K562 (cell line): ENCODE measurements at regions not wholly inside any gene's neighbourhood (a gene's known extent, or its start where the extent isn't known, plus 50 kb on each side); places are given as distances from the start of the nearest gene placed in this dataset.

Experiments
- ATAC-seq: fragments of 200-7000 bp; cut with Tn5 transposase; 3 replicates; pipeline ENCODE4 v1.9.1; 2020; ENCODE audit warnings: moderate library complexity
- BruUV-seq: library from RNA; stranded (reverse); fragments of 400-500 nt; replicated peaks from 2 replicates; lab custom pipeline; 2021; lab: Mats Ljungman, UMichigan
- CTCF ChIA-PET: fragments of 300-600 bp; formaldehyde crosslinking; extraction: SDS; loops from one replicate; lab custom pipeline; 2021; ENCODE audit warnings: low intra/inter-chr PET ratio; lab: Yijun Ruan, JAX
- POLR2A ChIA-PET: fragments of 300-600, 350-650 bp; sonication (Branson Sonifier 250); formaldehyde crosslinking; extraction: SDS; loops from one replicate; lab custom pipeline; 2021; ENCODE audit warnings: antibody characterized with exemption, inconsistent platforms; lab: Yijun Ruan, JAX
- DNase-seq, 4 experiments: peaks; one replicate each; pipeline versions ENCODE4 v3.0.0 to v3.0.0-alpha.2; 2011 to 2018; ENCODE audit warnings: low spot score in 3 of 4, mixed read lengths in 3 of 4; ENCODE audit errors: extremely low read depth in 1 of 4
- FAIRE-seq: peaks from 2 replicates; lab custom pipeline; 2011; peaks lifted over from hg19 to GRCh38; lab: Jason Lieb, UNC
- H2AFZ ChIP-seq: 2 replicates; pipeline ENCODE4 v1.6.0; 2011; ENCODE audit warnings: low read depth, low read length, control low read depth, inconsistent platforms
- H3K27ac ChIP-seq: fragments of 200-600 bp; 3 replicates; pipeline ENCODE4 v1.8.0; 2011; ENCODE audit warnings: low read depth, mild to moderate bottlenecking, control low read depth, inconsistent platforms, low read length, moderate library complexity, mixed read lengths; ENCODE audit errors: extremely low read depth
- H3K27me3 ChIP-seq, 2 experiments: fragments of 300-600 bp in 1 of 2; 2 replicates in 1 of 2; 3 replicates in 1 of 2; pipeline versions ENCODE4 v1.6.0 to v1.8.0; 2011; ENCODE audit warnings: inconsistent platforms in 2 of 2, low read length in 2 of 2, mild to moderate bottlenecking in 1 of 2, mixed read lengths in 1 of 2, moderate library complexity in 1 of 2; ENCODE audit not compliant: control insufficient read depth in 2 of 2, insufficient read depth in 2 of 2
- H3K36me3 ChIP-seq: fragments of 300-600 bp; 3 replicates; pipeline ENCODE4 v1.8.0; 2011; ENCODE audit warnings: mild to moderate bottlenecking, low read length, inconsistent platforms; ENCODE audit not compliant: control insufficient read depth, insufficient read depth
- H3K4me1 ChIP-seq, 2 experiments: fragments of 200-600 bp in 1 of 2; replicated peaks in 1 of 2; 2 replicates in 1 of 2; 3 replicates in 1 of 2; pipeline versions ENCODE4 v1.5.1 to v1.8.0; 2011; ENCODE audit warnings: inconsistent platforms in 2 of 2, low read length in 2 of 2, mild to moderate bottlenecking in 1 of 2, mixed read lengths in 1 of 2, moderate library complexity in 1 of 2; ENCODE audit not compliant: control insufficient read depth in 2 of 2, insufficient read depth in 2 of 2
- H3K4me2 ChIP-seq: 2 replicates; pipeline ENCODE4 v1.6.1; 2011; ENCODE audit warnings: low read length, control low read depth, inconsistent platforms, mixed read lengths; ENCODE audit not compliant: insufficient read depth
- H3K4me3 ChIP-seq: fragments of 200-600 bp; sonication (generic), shearing (Covaris generic); 2 replicates; pipeline ENCODE4 v1.5.1; 2016; ENCODE audit warnings: control low read depth, inconsistent platforms
- H3K79me2 ChIP-seq: fragments of 200-600 bp; 3 replicates; pipeline ENCODE4 v1.8.0; 2011; ENCODE audit warnings: low read length, inconsistent platforms; ENCODE audit not compliant: control insufficient read depth, insufficient read depth
- H3K9ac ChIP-seq, 2 experiments: 2 replicates each; pipeline versions ENCODE4 v1.6.0 to v1.6.1; 2011; ENCODE audit warnings: low read depth in 2 of 2, low read length in 2 of 2, control low read depth in 1 of 2, inconsistent platforms in 1 of 2, mild to moderate bottlenecking in 1 of 2, mixed read lengths in 1 of 2; ENCODE audit not compliant: insufficient read depth in 1 of 2
- H3K9me1 ChIP-seq: one replicate; pipeline ENCODE4 v1.6.0; 2011; ENCODE audit warnings: inconsistent platforms, mild to moderate bottlenecking, low read length, moderate library complexity; ENCODE audit not compliant: control insufficient read depth, insufficient read depth
- H3K9me3 ChIP-seq: replicated peaks from 2 replicates; pipeline ENCODE4 v1.5.1; 2011; ENCODE audit warnings: low read depth, low read length, inconsistent platforms; ENCODE audit not compliant: control insufficient read depth, insufficient read depth
- H4K20me1 ChIP-seq: replicated peaks from 2 replicates; pipeline ENCODE4 v1.6.1; 2011; ENCODE audit warnings: low read length, inconsistent platforms, mixed read lengths; ENCODE audit not compliant: control insufficient read depth, insufficient read depth
- ARID1B ChIP-seq: fragments of 450-650 bp; IDR thresholded peaks from 2 replicates; pipeline ENCODE4 v1.6.1; 2016; ENCODE audit warnings: antibody characterized with exemption, mild to moderate bottlenecking, inconsistent platforms
- C11orf30 ChIP-seq: fragments of 450-650 bp; IDR thresholded peaks from 2 replicates; pipeline ENCODE4 v1.6.1; 2016; ENCODE audit warnings: low read depth, mild to moderate bottlenecking
- ETS2 ChIP-seq: IDR thresholded peaks from 2 replicates; pipeline ENCODE4 v1.6.1; 2016; ENCODE audit warnings: borderline replicate concordance, missing genetic modification characterization, mild to moderate bottlenecking, moderate library complexity, missing compliant biosample characterization; ENCODE audit not compliant: poor library complexity, severe bottlenecking
- ILF3 ChIP-seq: fragments of 450-650 bp; IDR thresholded peaks from 2 replicates; pipeline ENCODE4 v1.6.1; 2018; ENCODE audit warnings: antibody characterized with exemption, mild to moderate bottlenecking, moderate library complexity, borderline replicate concordance
- MAFF ChIP-seq: IDR thresholded peaks from 2 replicates; pipeline ENCODE4 v1.6.1; 2012; ENCODE audit warnings: low read length, improper control_type of control experiment
- MAFG ChIP-seq: fragments of 450-650 bp; conservative IDR thresholded peaks from 2 replicates; pipeline ENCODE4 v1.6.1; 2016; ENCODE audit warnings: missing genetic modification characterization, missing compliant biosample characterization
- MAFK ChIP-seq: IDR thresholded peaks from 2 replicates; pipeline ENCODE4 v1.6.1; 2011; ENCODE audit warnings: low read length, improper control_type of control experiment
- NFE2 ChIP-seq: IDR thresholded peaks from 2 replicates; pipeline ENCODE4 v1.6.1; 2014; ENCODE audit warnings: antibody characterized with exemption, low read depth
- NKRF ChIP-seq: fragments of 450-650 bp; IDR thresholded peaks from 2 replicates; pipeline ENCODE4 v1.6.1; 2016; ENCODE audit warnings: borderline replicate concordance
- RAD21 ChIP-seq, 2 experiments: fragments of 250-450 bp in 1 of 2; fragments of 450-650 bp in 1 of 2; sonication (Bioruptor Pico) in 1 of 2; formaldehyde crosslinking in 1 of 2; IDR thresholded peaks in 1 of 2; conservative IDR thresholded peaks in 1 of 2; 2 replicates each; pipeline versions ENCODE4 v1.4.0 to v1.8.0; 2020 to 2022; ENCODE audit warnings: mild to moderate bottlenecking in 2 of 2, moderate library complexity in 1 of 2
- ZNF316 ChIP-seq: fragments of 450-650 bp; IDR thresholded peaks from 2 replicates; pipeline ENCODE4 v1.6.1; 2016
- WGBS: fragments of 100-300 bp; shearing (Covaris generic); methylation state at CpG from one replicate; pipeline ENCODE4 v1.1.6; 2016; ENCODE audit warnings: low coverage, mixed read lengths; ENCODE audit not compliant: insufficient coverage; ENCODE audit errors: missing lambda C conversion rate; 5-methylcytosine and 5-hydroxymethylcytosine counted together
- in situ Hi-C: fragments of 300-500 bp; cut with MboI; formaldehyde crosslinking; loops from 4 replicates; pipeline ENCODE4 v1.15.0; 2018; ENCODE audit warnings: inconsistent platforms, mixed read lengths
- intact Hi-C: fragments of 100-400 bp; cut with micrococcal nuclease; formaldehyde crosslinking; loops from 2 replicates; pipeline ENCODE4 v1.14.2; 2022

GRCh38 chr1:213474054-213474453 lies 423.0 kb downstream of the RPS6KC1 start:
- ATAC-seq (peak; percentile 39), DNase-seq (peak in 2 of 4 experiments; percentile 15 to 25), FAIRE-seq (no peak)
- TF ChIP-seq ETS2, result no peak
- 0 out of 4 replicates have a peak, but pooled peaks of 1 of the 2 experiments have one; percentile 4 for TF ChIP-seq RAD21 (CRISPR knock-in tag; conservative IDR thresholded peaks at IDR 0.05 in 1 of 2, IDR thresholded peaks at IDR 0.05 in 1 of 2)
- TF ChIP-seq NFE2, result no peak
- TF ChIP-seq ILF3, result no peak
- Histone ChIP-seq H2AFZ (no peak overlapping the region), H3K4me1 (no peaks in the 10 kb centered on the region), H4K20me1 (no peaks in the 10 kb centered on the region), H3K4me3 (no peak overlapping the region), H3K27ac (no peak overlapping the region), H3K9ac (no peak overlapping the region), H3K9me3 (no peaks in the 10 kb centered on the region), H3K79me2 (no peaks in the 10 kb centered on the region), H3K27me3 (peaks cover 2 to 4% of the 10 kb centered on the region in 2 experiments), H3K4me2 (no peak overlapping the region), H3K9me1 (no peaks in the 10 kb centered on the region), H3K36me3 (no peaks in the 10 kb centered on the region)
- no TSS peak for BruUV-seq
- intact Hi-C loops, result no loop called here
- in situ Hi-C loops, result no loop called here
- WGBS, result 0% methylated on average over 7 of the region's 7 CpGs
- ChIA-PET POLR2A (interaction anchor here (0.7 to 0.8 kb wide), 2 partner anchors 10 to 244 kb away, joined by 3 read pairs; no protein-coding TSS in a partner anchor), CTCF (no interaction called here)

- H3K4me1 ChIP-seq, result no peaks in the 10 kb centered on the region
- H3K4me2 ChIP-seq, result no peak overlapping the region
- no peak overlapping the region for H2AFZ ChIP-seq
- no peak for ATAC-seq
- H4K20me1 ChIP-seq, result no peaks in the 10 kb centered on the region
- H3K9me1 ChIP-seq, result no peaks in the 10 kb centered on the region
- H3K27ac ChIP-seq, result no peak overlapping the region
- BruUV-seq, result no TSS peak
- ChIA-PET CTCF (no interaction called here), POLR2A (no interaction called here)
- H3K79me2 ChIP-seq, result no peaks in the 10 kb centered on the region
- no peak for FAIRE-seq
- H3K4me3 ChIP-seq, result no peak overlapping the region
- in situ Hi-C loops (no loop called here), intact Hi-C loops (no loop called here)
- H3K9ac ChIP-seq, result no peak overlapping the region
- no peaks in the 10 kb centered on the region for H3K36me3 ChIP-seq
- peak; percentile 62; the same call in 1 of the 2 replicates for TF ChIP-seq C11orf30
- peak; percentile 50 for TF ChIP-seq MAFF
- peak; percentile 41; the same call in 1 of the 2 replicates for TF ChIP-seq MAFG (tag)
- TF ChIP-seq ARID1B, result no peak
- TF ChIP-seq ZNF316, result peak; percentile 83
- TF ChIP-seq MAFK, result peak; percentile 57; the same call in 1 of the 2 replicates
- no peak for TF ChIP-seq NKRF
- H3K27me3 ChIP-seq, result no peaks in the 10 kb centered on the region; a peak in 1 of 5 replicates
- no peak for DNase-seq
- no peaks in the 10 kb centered on the region for H3K9me3 ChIP-seq
- 0% methylated on average over 2 of the region's 2 CpGs for WGBS
Measured at GRCh38 chr1:213481395-213481794, 430.4 kb downstream of the RPS6KC1 start.
